ENCODE measurements at regions not wholly inside any gene's neighbourhood (a gene's known extent, or its start where the extent isn't known, plus 50 kb on each side); places are given as distances from the start of the nearest gene placed in this dataset.
"Not testable (repeated sequence)": the region's sequence is repeated elsewhere in the genome, so short reads cannot be mapped to it uniquely, and the experiment has no call there.

- peak in 1 of 2 experiments; percentile 12 for DNase-seq
These were observed 70.4 kb downstream of the TDRD15 start for GRCh38 chr2:21194147-21194546.

GRCh38 chr2:21194858-21195271 is 71.1 kb downstream of the TDRD15 start:
- no peak for DNase-seq

- no peak for DNase-seq
These were observed 71.6 kb downstream of the TDRD15 start for GRCh38 chr2:21195326-21195725.

GRCh38 chr2:21198637-21199036 is 74.9 kb downstream of the TDRD15 start:
- DNase-seq, result no peak

- no peak for DNase-seq
These were observed 80.2 kb downstream of the TDRD15 start for GRCh38 chr2:21203976-21204375.

- not testable (repeated sequence) for DNase-seq
These were observed 90.3 kb downstream of the TDRD15 start for GRCh38 chr2:21214085-21214484.

GRCh38 chr2:21217442-21217841 is 93.7 kb downstream of the TDRD15 start:
- DNase-seq, result no peak

- DNase-seq, result no peak
These were observed 97.2 kb downstream of the TDRD15 start for GRCh38 chr2:21220930-21221329.

- DNase-seq, result no peak
These were observed 99.8 kb downstream of the TDRD15 start for GRCh38 chr2:21223618-21224017.

GRCh38 chr2:21228041-21228895 is 104.5 kb downstream of the TDRD15 start:
- DNase-seq, result no peak

- DNase-seq, result no peak
These were observed 105.5 kb downstream of the TDRD15 start for GRCh38 chr2:21229302-21229701.

GRCh38 chr2:21230140-21230539 is 106.4 kb downstream of the TDRD15 start:
- DNase-seq, result no peak

- DNase-seq, result no peak
These were observed 108.2 kb downstream of the TDRD15 start for GRCh38 chr2:21231985-21232384.

- DNase-seq, result no peak
These were observed 109.4 kb downstream of the TDRD15 start for GRCh38 chr2:21233194-21233593.

- no peak for DNase-seq
These were observed 110.2 kb downstream of the TDRD15 start for GRCh38 chr2:21234001-21234400.

GRCh38 chr2:21234464-21235120 is 110.8 kb downstream of the TDRD15 start:
- no peak for DNase-seq

GRCh38 chr2:21239749-21240148 is 116.0 kb downstream of the TDRD15 start:
- DNase-seq, result not testable (repeated sequence)

- no peak for DNase-seq
These were observed 120.4 kb downstream of the TDRD15 start for GRCh38 chr2:21244161-21244560.

- DNase-seq, result no peak
These were observed 121.8 kb downstream of the TDRD15 start for GRCh38 chr2:21245565-21245964.

GRCh38 chr2:21249367-21249766 is 125.6 kb downstream of the TDRD15 start:
- DNase-seq, result no peak

GRCh38 chr2:21250673-21251072 is 126.9 kb downstream of the TDRD15 start:
- peak in 1 of 2 experiments; percentile 16 for DNase-seq

- DNase-seq, result peak; percentile 86 to 97
These were observed 127.6 kb downstream of the TDRD15 start for GRCh38 chr2:21251216-21251980.

GRCh38 chr2:21253311-21254027 is 129.7 kb downstream of the TDRD15 start:
- no peak for DNase-seq
